ENCODE measurements at regions not wholly inside any gene's neighbourhood (a gene's known extent, or its start where the extent isn't known, plus 50 kb on each side); places are given as distances from the start of the nearest gene placed in this dataset.

- TF ChIP-seq CTCF (IDR thresholded peaks at IDR 0.05): no peak
- no peak for TF ChIP-seq POLR2A (IDR thresholded peaks at IDR 0.05)
These were observed 1097.7 kb upstream of the C9orf72 start for GRCh38 chr9:28671000-28671399.

All from testis (tissue), 2 donors.